Neural cell (in vitro differentiated cells): ENCODE measurements at regions not wholly inside any gene's neighbourhood (a gene's known extent, or its start where the extent isn't known, plus 50 kb on each side); places are given as distances from the start of the nearest gene placed in this dataset.

ENCODE experiments used
- H2AFZ ChIP-seq: fragments of 200-600, 300-800 bp; sonication (generic), shearing (Covaris generic); 2 replicates; pipeline ENCODE4 v1.6.0; 2014; ENCODE audit warnings: low read depth, mild to moderate bottlenecking, antibody characterized with exemption, low read length, moderate library complexity
- H3F3A ChIP-seq: fragments of 200-600 bp; shearing (Covaris generic); 2 replicates; pipeline ENCODE4 v1.6.1; 2016; ENCODE audit warnings: mild to moderate bottlenecking, moderate library complexity, mixed read lengths, antibody characterized with exemption, low read length; ENCODE audit not compliant: insufficient read depth, poor library complexity, severe bottlenecking
- H3K27ac ChIP-seq: fragments of 200-600, 300-800 bp; sonication (generic), shearing (Covaris generic); 2 replicates; pipeline ENCODE4 v1.5.1; 2014; ENCODE audit warnings: mild to moderate bottlenecking, low read length, moderate library complexity
- H3K27me3 ChIP-seq: fragments of 300-800, 200-600 bp; sonication (generic), shearing (Covaris generic); 2 replicates; pipeline ENCODE4 v1.6.0; 2014; ENCODE audit warnings: mild to moderate bottlenecking, low read depth, low read length, moderate library complexity; ENCODE audit not compliant: insufficient read depth
- H3K36me3 ChIP-seq: fragments of 300-800, 200-600 bp; sonication (generic), shearing (Covaris generic); 2 replicates; pipeline ENCODE4 v1.5.1; 2014; ENCODE audit warnings: mild to moderate bottlenecking, antibody characterized with exemption, low read length, moderate library complexity; ENCODE audit not compliant: insufficient read depth
- H3K4me2 ChIP-seq: fragments of 300-800, 200-600 bp; sonication (generic), shearing (Covaris generic); 2 replicates; pipeline ENCODE4 v1.6.0; 2014; ENCODE audit warnings: mild to moderate bottlenecking, low read length
- H3K4me3 ChIP-seq: fragments of 300-800, 200-600 bp; sonication (generic), shearing (Covaris generic); 2 replicates; pipeline ENCODE4 v1.5.1; 2014; ENCODE audit warnings: mild to moderate bottlenecking, low read length, moderate library complexity
- H3K79me2 ChIP-seq: fragments of 200-600 bp; shearing (Covaris generic); replicated peaks from 2 replicates; pipeline ENCODE4 v1.6.0; 2014; ENCODE audit warnings: mild to moderate bottlenecking, low read length, moderate library complexity; ENCODE audit not compliant: insufficient read depth
- H3K9ac ChIP-seq: fragments of 300-800, 200-600 bp; sonication (generic), shearing (Covaris generic); 2 replicates; pipeline ENCODE4 v1.6.1; 2016; ENCODE audit warnings: mild to moderate bottlenecking, low read length, mixed read lengths
- H3K9me2 ChIP-seq: fragments of 200-600 bp; shearing (Covaris generic); 2 replicates; pipeline ENCODE4 v1.6.1; 2016; ENCODE audit warnings: mild to moderate bottlenecking, low read length, mixed read lengths; ENCODE audit not compliant: insufficient read depth
- H3K9me3 ChIP-seq: fragments of 200-600, 300-800 bp; sonication (generic), shearing (Covaris generic); 2 replicates; pipeline ENCODE4 v1.6.1; 2016; ENCODE audit warnings: mild to moderate bottlenecking, mixed run types, low read length, moderate library complexity, mixed read lengths
- H4K20me1 ChIP-seq: fragments of 200-600 bp; shearing (Covaris generic); 2 replicates; pipeline ENCODE4 v1.6.1; 2016; ENCODE audit warnings: mild to moderate bottlenecking, mixed run types; ENCODE audit not compliant: insufficient read depth
- EP300 ChIP-seq: fragments of 450-650 bp; conservative IDR thresholded peaks from 2 replicates; pipeline ENCODE4 v1.6.1; 2014; ENCODE audit warnings: antibody characterized with exemption, mild to moderate bottlenecking, moderate library complexity; ENCODE audit not compliant: poor library complexity, severe bottlenecking
- EZH2 ChIP-seq: fragments of 200-600, 300-800 bp; shearing (Covaris generic), sonication (generic); IDR thresholded peaks from 2 replicates; pipeline ENCODE4 v1.6.1; 2014; ENCODE audit warnings: antibody characterized with exemption, low read length, borderline replicate concordance, mild to moderate bottlenecking; ENCODE audit not compliant: insufficient read depth, poor library complexity, severe bottlenecking
- MXI1 ChIP-seq: fragments of 450-650 bp; conservative IDR thresholded peaks from 2 replicates; pipeline ENCODE4 v1.6.1; 2014; ENCODE audit warnings: antibody characterized with exemption, mild to moderate bottlenecking; ENCODE audit not compliant: poor library complexity, severe bottlenecking
- POLR2AphosphoS5 ChIP-seq: IDR thresholded peaks from 2 replicates; pipeline ENCODE4 v1.6.1; 2012
- RAD21 ChIP-seq: fragments of 450-650 bp; conservative IDR thresholded peaks from 2 replicates; pipeline ENCODE4 v1.6.1; 2014; ENCODE audit warnings: antibody characterized with exemption, mild to moderate bottlenecking, moderate library complexity
- REST ChIP-seq: IDR thresholded peaks from 2 replicates; pipeline ENCODE4 v1.6.1; 2012; ENCODE audit warnings: borderline replicate concordance
- SMC3 ChIP-seq: fragments of 450-650 bp; conservative IDR thresholded peaks from 2 replicates; pipeline ENCODE4 v1.6.1; 2014; ENCODE audit warnings: antibody characterized with exemption, mild to moderate bottlenecking, moderate library complexity; ENCODE audit not compliant: poor library complexity
- TAF1 ChIP-seq: IDR thresholded peaks from 2 replicates; pipeline ENCODE4 v1.6.1; 2012; ENCODE audit warnings: low read depth
- TF ChIP-seq, protein P1 (sequence below): fragments of 450-650 bp; IDR thresholded peaks from 2 replicates; pipeline ENCODE4 v1.5.1; 2014; ENCODE audit warnings: antibody characterized with exemption, mild to moderate bottlenecking, moderate library complexity; ENCODE audit not compliant: poor library complexity, severe bottlenecking

GRCh38 chr13:65865206-65865605 lies 1364.9 kb downstream of the PCDH9 start:
- Histone ChIP-seq H3K9me2 (no peaks in the 10 kb centered on the region), H3K9ac (no peak overlapping the region), H3K36me3 (no peaks in the 10 kb centered on the region), H3K9me3 (no peaks in the 10 kb centered on the region), H3K79me2 (no peaks in the 10 kb centered on the region), H3F3A (no peaks in the 10 kb centered on the region), H3K27ac (no peak overlapping the region), H2AFZ (no peak overlapping the region), H4K20me1 (no peaks in the 10 kb centered on the region), H3K4me3 (no peak overlapping the region), H3K27me3 (no peaks in the 10 kb centered on the region), H3K4me2 (no peak overlapping the region)
- no peak for TF ChIP-seq MXI1
- no peak for TF ChIP-seq SMC3
- TF ChIP-seq EP300: no peak
- no peak for TF ChIP-seq EZH2
- no peak for TF ChIP-seq REST
- no peak for TF ChIP-seq TAF1
- TF ChIP-seq, protein P1, sequence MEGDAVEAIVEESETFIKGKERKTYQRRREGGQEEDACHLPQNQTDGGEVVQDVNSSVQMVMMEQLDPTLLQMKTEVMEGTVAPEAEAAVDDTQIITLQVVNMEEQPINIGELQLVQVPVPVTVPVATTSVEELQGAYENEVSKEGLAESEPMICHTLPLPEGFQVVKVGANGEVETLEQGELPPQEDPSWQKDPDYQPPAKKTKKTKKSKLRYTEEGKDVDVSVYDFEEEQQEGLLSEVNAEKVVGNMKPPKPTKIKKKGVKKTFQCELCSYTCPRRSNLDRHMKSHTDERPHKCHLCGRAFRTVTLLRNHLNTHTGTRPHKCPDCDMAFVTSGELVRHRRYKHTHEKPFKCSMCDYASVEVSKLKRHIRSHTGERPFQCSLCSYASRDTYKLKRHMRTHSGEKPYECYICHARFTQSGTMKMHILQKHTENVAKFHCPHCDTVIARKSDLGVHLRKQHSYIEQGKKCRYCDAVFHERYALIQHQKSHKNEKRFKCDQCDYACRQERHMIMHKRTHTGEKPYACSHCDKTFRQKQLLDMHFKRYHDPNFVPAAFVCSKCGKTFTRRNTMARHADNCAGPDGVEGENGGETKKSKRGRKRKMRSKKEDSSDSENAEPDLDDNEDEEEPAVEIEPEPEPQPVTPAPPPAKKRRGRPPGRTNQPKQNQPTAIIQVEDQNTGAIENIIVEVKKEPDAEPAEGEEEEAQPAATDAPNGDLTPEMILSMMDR: no peak
- TF ChIP-seq POLR2AphosphoS5: no peak
- no peak for TF ChIP-seq RAD21

GRCh38 chr13:65864039-65864438 lies 1366.1 kb downstream of the PCDH9 start:
- Histone ChIP-seq H4K20me1 (no peaks in the 10 kb centered on the region), H3K9me2 (no peaks in the 10 kb centered on the region), H3K9ac (no peak overlapping the region), H2AFZ (no peak overlapping the region), H3K27ac (no peak overlapping the region), H3K4me2 (no peak overlapping the region), H3K9me3 (no peaks in the 10 kb centered on the region), H3K27me3 (no peaks in the 10 kb centered on the region), H3K4me3 (no peak overlapping the region), H3K36me3 (no peaks in the 10 kb centered on the region), H3F3A (no peaks in the 10 kb centered on the region), H3K79me2 (no peaks in the 10 kb centered on the region)
- TF ChIP-seq RAD21 (no peak), REST (no peak), TAF1 (no peak), SMC3 (no peak), POLR2AphosphoS5 (no peak), EZH2 (no peak), MXI1 (no peak), EP300 (no peak)
- TF ChIP-seq, protein P1: no peak
